Right lobe of liver (tissue), 4 donors: ENCODE measurements at regions not wholly inside any gene's neighbourhood (a gene's known extent, or its start where the extent isn't known, plus 50 kb on each side); places are given as distances from the start of the nearest gene placed in this dataset.

Experiments used
- CTCF ChIP-seq, 4 donors: fragments of 200-600 bp in 3 of 4; fragments of 450-650 bp in 1 of 4; IDR thresholded peaks; one replicate each; pipeline versions ENCODE4 v1.5.1 to v1.8.0; 2016 to 2022; ENCODE audit warnings: antibody characterized with exemption in 4 of 4, mild to moderate bottlenecking in 2 of 4
- POLR2A ChIP-seq: fragments of 450-650 bp; IDR thresholded peaks from one replicate; pipeline ENCODE4 v1.6.1; 2017; ENCODE audit warnings: antibody characterized with exemption, mild to moderate bottlenecking
- donor health status: DM: no; HTN: no; CAD: no.
- donor health status: DM: no; HTN: no; CAD: no.
- donor health status: DM: no; HTN: yes; CAD: no.

- TF ChIP-seq CTCF (IDR thresholded peaks at IDR 0.05) (no peak), POLR2A (no peak)
Observed at GRCh38 chr12:32047357-32048212, 59.1 kb upstream of the BICD1 start.
